NCI-H69 (cell line): ENCODE measurements at regions not wholly inside any gene's neighbourhood (a gene's known extent, or its start where the extent isn't known, plus 50 kb on each side); places are given as distances from the start of the nearest gene placed in this dataset.
A peak's percentile ranks its signal among the peaks of the same experiment; 100 is the strongest.
"Not testable (repeated sequence)": the region's sequence is repeated elsewhere in the genome, so short reads cannot be mapped to it uniquely, and the experiment has no call there.

Source experiments
- DNase-seq: peaks from one replicate; lab custom pipeline; 2025; lab: John Stamatoyannopoulos, UW

GRCh38 chr7:114279901-114280300, 134.7 kb upstream of the FOXP2 start:
- no peak for DNase-seq

GRCh38 chr7:114273218-114273617, 141.4 kb upstream of the FOXP2 start:
- DNase-seq, result no peak

GRCh38 chr7:114269714-114270113, 144.9 kb upstream of the FOXP2 start:
- peak; percentile 61 for DNase-seq

GRCh38 chr7:114267550-114267949, 147.1 kb upstream of the FOXP2 start:
- not testable (repeated sequence) for DNase-seq

- no peak for DNase-seq
Measured at GRCh38 chr7:114264023-114264422, 150.6 kb upstream of the FOXP2 start.

GRCh38 chr7:114263219-114263618, 151.4 kb upstream of the FOXP2 start:
- DNase-seq, result no peak

GRCh38 chr7:114255404-114255841, 159.2 kb upstream of the FOXP2 start:
- DNase-seq, result peak; percentile 46

- no peak for DNase-seq
Measured at GRCh38 chr7:114243646-114244045, 171.0 kb upstream of the FOXP2 start.

GRCh38 chr7:114242992-114243507, 171.6 kb upstream of the FOXP2 start:
- DNase-seq, result peak; percentile 42

- DNase-seq, result no peak
Measured at GRCh38 chr7:114229246-114229645, 185.4 kb upstream of the FOXP2 start.

- DNase-seq, result peak; percentile 38
Measured at GRCh38 chr7:114225784-114226183, 188.8 kb upstream of the FOXP2 start.

- DNase-seq, result peak; percentile 96
Measured at GRCh38 chr7:114218283-114218682, 196.3 kb upstream of the FOXP2 start.

GRCh38 chr7:114217026-114217806, 197.4 kb upstream of the FOXP2 start:
- peak; percentile 95 for DNase-seq

- no peak for DNase-seq
Measured at GRCh38 chr7:114214466-114214865, 200.1 kb upstream of the FOXP2 start.

- peak; percentile 88 for DNase-seq
Measured at GRCh38 chr7:114212721-114213429, 201.7 kb upstream of the FOXP2 start.

- no peak for DNase-seq
Measured at GRCh38 chr7:114209968-114210367, 204.6 kb upstream of the FOXP2 start.

GRCh38 chr7:114206688-114207087, 207.9 kb upstream of the FOXP2 start:
- DNase-seq, result no peak

GRCh38 chr7:114196517-114196916, 218.1 kb upstream of the FOXP2 start:
- no peak for DNase-seq

GRCh38 chr7:114190387-114190786, 224.2 kb upstream of the FOXP2 start:
- DNase-seq, result no peak

- no peak for DNase-seq
Measured at GRCh38 chr7:114183311-114184088, 231.1 kb upstream of the FOXP2 start.

GRCh38 chr7:114182837-114183236, 231.8 kb upstream of the FOXP2 start:
- DNase-seq, result no peak

- peak; percentile 35 for DNase-seq
Measured at GRCh38 chr7:114181280-114181679, 233.3 kb upstream of the FOXP2 start.
